ENCODE measurements at regions not wholly inside any gene's neighbourhood (a gene's known extent, or its start where the extent isn't known, plus 50 kb on each side); places are given as distances from the start of the nearest gene placed in this dataset.

DNA sequence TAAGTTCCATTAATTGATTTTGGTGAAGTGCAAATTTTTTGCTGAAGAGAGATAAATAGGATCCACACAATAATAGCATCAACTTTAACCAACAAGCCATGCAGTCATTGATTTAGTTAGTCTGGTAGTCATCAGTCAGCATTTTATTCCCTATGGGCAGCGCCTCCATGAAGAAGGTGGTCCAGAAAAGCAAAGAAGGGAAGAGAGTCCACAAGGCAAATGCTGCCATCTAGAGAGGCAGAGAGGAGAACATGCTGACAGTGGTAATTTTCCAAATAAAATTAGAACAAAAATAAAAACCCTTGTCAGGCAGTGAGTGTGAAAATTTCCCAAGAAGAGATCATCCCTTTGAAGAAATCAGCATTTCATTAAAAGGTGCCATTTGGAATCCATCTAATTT is 366.7 kb upstream of the FAM241A start:
- ATAC-seq (no peak), DNase-seq (no peak)
- no peak for TF ChIP-seq POLR2A (IDR thresholded peaks at IDR 0.05)
- TF ChIP-seq, protein P1, sequence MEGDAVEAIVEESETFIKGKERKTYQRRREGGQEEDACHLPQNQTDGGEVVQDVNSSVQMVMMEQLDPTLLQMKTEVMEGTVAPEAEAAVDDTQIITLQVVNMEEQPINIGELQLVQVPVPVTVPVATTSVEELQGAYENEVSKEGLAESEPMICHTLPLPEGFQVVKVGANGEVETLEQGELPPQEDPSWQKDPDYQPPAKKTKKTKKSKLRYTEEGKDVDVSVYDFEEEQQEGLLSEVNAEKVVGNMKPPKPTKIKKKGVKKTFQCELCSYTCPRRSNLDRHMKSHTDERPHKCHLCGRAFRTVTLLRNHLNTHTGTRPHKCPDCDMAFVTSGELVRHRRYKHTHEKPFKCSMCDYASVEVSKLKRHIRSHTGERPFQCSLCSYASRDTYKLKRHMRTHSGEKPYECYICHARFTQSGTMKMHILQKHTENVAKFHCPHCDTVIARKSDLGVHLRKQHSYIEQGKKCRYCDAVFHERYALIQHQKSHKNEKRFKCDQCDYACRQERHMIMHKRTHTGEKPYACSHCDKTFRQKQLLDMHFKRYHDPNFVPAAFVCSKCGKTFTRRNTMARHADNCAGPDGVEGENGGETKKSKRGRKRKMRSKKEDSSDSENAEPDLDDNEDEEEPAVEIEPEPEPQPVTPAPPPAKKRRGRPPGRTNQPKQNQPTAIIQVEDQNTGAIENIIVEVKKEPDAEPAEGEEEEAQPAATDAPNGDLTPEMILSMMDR (IDR thresholded peaks at IDR 0.05): no peak

DNA sequence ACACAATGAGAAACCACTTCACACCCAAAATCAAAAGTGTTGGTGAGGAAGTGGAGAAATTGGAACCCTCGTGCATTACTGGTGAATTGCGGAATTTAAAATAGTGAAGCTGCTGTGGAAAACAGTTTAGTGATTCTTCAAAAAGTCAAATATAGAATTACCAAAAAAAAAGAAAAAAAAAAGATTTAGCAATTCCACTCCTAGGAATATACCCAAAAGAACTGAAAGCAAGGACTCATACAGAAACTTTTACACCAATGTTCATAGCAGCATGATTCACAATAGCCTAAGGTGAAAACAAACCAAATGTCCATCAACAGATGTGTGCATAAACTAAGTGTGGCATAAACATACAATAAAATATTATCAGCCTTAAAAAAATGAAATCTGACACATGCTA is 364.3 kb upstream of the FAM241A start:
- ATAC-seq: no peak
- TF ChIP-seq POLR2A (IDR thresholded peaks at IDR 0.05): no peak
- TF ChIP-seq, protein P1 (IDR thresholded peaks at IDR 0.05): no peak

More for the DNA sequence above, 366.7 kb upstream of the FAM241A start:
- Histone ChIP-seq H3K4me1 (no peaks in the 10 kb centered on the region), H3K36me3 (replicated peaks in 1 of 2; ENCODE audit: insufficient read depth in 1 of 2, low read depth in 2 of 2) (no peaks in the 10 kb centered on the region), H3K27me3 (no peaks in the 10 kb centered on the region), H3K4me3 (no peak overlapping the region), H3K9me3 (no peaks in the 10 kb centered on the region), H3K27ac (no peak overlapping the region)
- intact Hi-C loops (cut with DNase I): no loop called here
- WGBS, 2 donors: 52 to 54% methylated on average over 1 of the region's 1 CpG

DNA sequence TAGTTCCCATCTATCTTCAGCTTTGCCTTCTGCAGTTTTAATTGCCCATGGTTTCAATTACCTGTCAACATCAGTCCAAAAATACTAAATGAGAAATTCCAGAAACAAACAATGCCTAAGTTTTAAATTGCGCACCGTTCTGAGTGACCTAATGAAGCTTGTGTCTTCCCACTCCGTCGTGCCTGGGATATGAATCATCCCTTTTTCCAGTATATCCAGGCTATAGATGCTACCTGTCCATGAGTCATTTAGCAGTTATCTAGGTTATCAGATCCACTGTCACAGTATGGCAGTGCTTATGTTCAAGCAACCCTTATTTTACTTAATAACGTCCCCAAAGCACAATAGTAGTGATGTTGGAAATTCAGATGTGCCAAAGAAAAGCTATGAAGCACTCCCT is 363.6 kb upstream of the FAM241A start:
- H3K4me1 ChIP-seq: no peaks in the 10 kb centered on the region
- TF ChIP-seq, protein P1 (IDR thresholded peaks at IDR 0.05): no peak
- TF ChIP-seq POLR2A (IDR thresholded peaks at IDR 0.05): no peak
- H3K9me3 ChIP-seq: no peaks in the 10 kb centered on the region
- no peaks in the 10 kb centered on the region for H3K27me3 ChIP-seq
- ATAC-seq (no peak), DNase-seq (no peak)
- intact Hi-C loops (cut with DNase I): no loop called here
- WGBS, 2 donors: 68 to 71% methylated on average over 5 of the region's 5 CpGs
- no peak overlapping the region for H3K27ac ChIP-seq
- no peaks in the 10 kb centered on the region for H3K36me3 ChIP-seq (replicated peaks in 1 of 2; ENCODE audit: insufficient read depth in 1 of 2, low read depth in 2 of 2)
- H3K4me3 ChIP-seq: no peak overlapping the region

More for the DNA sequence above, 364.3 kb upstream of the FAM241A start:
- Histone ChIP-seq H3K27me3 (no peaks in the 10 kb centered on the region), H3K36me3 (replicated peaks in 1 of 2; ENCODE audit: insufficient read depth in 1 of 2, low read depth in 2 of 2) (no peaks in the 10 kb centered on the region), H3K4me3 (no peak overlapping the region), H3K9me3 (no peaks in the 10 kb centered on the region), H3K27ac (no peak overlapping the region), H3K4me1 (no peaks in the 10 kb centered on the region)
- DNase-seq: no peak
- intact Hi-C loops (cut with DNase I): no loop called here
- 77 to 81% methylated on average over 2 of the region's 2 CpGs for WGBS, 2 donors

DNA sequence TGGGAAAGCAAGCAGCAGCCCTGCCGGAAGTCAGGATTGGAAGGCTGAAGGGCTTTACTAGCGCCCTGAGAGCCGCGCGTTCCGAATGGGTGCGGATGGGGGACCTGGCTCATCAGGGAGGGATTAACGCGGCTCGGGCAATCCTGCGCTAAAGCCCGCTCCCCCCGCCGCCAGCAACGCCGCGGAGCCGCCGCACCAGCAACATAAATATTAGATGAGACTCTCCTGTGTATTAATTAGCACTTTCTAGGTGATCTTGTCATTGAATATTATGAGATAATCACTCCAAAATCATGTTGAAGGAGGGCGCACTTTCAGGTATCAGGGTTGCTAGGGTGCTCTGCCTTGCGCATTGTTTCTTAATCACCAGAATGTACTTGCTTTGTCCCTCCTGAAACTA is 357.2 kb upstream of the FAM241A start:
- Histone ChIP-seq H3K4me3 (no peak overlapping the region), H3K4me1 (no peaks in the 10 kb centered on the region), H3K27ac (no peak overlapping the region), H3K27me3 (no peaks in the 10 kb centered on the region), H3K36me3 (replicated peaks in 1 of 2; ENCODE audit: insufficient read depth in 1 of 2, low read depth in 2 of 2) (no peaks in the 10 kb centered on the region), H3K9me3 (no peaks in the 10 kb centered on the region)
- TF ChIP-seq POLR2A (IDR thresholded peaks at IDR 0.05): no peak
- TF ChIP-seq, protein P1 (IDR thresholded peaks at IDR 0.05): no peak
- no peak for DNase-seq
- intact Hi-C loops (cut with DNase I): no loop called here
- no peak for ATAC-seq
- WGBS, 2 donors: 18 to 19% methylated on average over 21 of the region's 21 CpGs

DNA sequence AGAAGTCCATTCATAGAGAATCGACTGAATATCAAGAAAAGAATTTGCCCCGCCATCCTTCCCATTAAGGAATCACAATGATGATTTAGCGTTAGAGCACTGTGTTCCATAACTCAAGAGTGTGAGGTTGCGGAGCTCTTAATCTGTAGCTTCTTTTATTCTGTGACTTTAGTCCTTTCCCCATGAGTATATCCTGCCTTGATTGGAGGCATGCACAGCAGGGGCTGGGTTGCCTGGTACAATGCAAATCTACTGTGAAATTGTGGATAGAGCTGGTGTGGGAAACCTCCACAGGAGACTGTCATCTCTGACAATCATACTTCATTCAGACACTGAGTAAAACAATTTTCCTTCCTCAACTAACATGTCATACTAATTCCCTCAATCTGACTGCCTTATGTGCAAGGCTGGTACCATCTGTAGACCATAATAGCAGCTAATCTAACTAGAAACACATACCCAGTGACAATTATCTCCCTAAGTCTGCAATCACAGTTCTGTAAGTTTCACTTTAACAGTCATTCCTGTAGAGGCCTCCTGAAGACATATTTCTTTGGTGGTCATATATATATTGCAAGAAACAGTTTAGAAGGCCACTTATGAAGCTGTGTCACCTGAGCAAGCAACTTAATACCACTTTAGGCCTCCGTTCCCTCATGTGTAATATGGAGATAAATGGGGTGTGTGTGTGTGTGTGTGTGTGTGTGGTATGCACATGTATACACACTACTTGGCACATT is 355.2 kb upstream of the FAM241A start:
- TF ChIP-seq, protein P1 (IDR thresholded peaks at IDR 0.05): no peak
- TF ChIP-seq POLR2A (IDR thresholded peaks at IDR 0.05): no peak
- DNase-seq: no peak
- no peak overlapping the region for H3K4me3 ChIP-seq
- WGBS, 2 donors: 81 to 87% methylated on average over 5 of the region's 5 CpGs
- intact Hi-C loops (cut with DNase I): no loop called here
- ATAC-seq: no peak
- H3K27ac ChIP-seq: no peak overlapping the region
- no peaks in the 10 kb centered on the region for H3K27me3 ChIP-seq
- no peaks in the 10 kb centered on the region for H3K9me3 ChIP-seq
- H3K4me1 ChIP-seq: no peaks in the 10 kb centered on the region
- no peaks in the 10 kb centered on the region for H3K36me3 ChIP-seq (replicated peaks in 1 of 2; ENCODE audit: insufficient read depth in 1 of 2, low read depth in 2 of 2)
